Endothelial cell of hepatic sinusoid (primary cell): ENCODE measurements at regions not wholly inside any gene's neighbourhood (a gene's known extent, or its start where the extent isn't known, plus 50 kb on each side); places are given as distances from the start of the nearest gene placed in this dataset.
"Not testable (repeated sequence)": the region's sequence is repeated elsewhere in the genome, so short reads cannot be mapped to it uniquely, and the experiment has no call there.

Experiments used
- in situ Hi-C: cut with HindIII; loops from 2 replicates; pipeline ENCODE4 v1.10.0; 2017; ENCODE audit warnings: low sequenced_read_pairs

- in situ Hi-C loops = no loop called here
Measured at GRCh38 chr15:58322253-58322652, 109.5 kb upstream of the LIPC start.

DNA sequence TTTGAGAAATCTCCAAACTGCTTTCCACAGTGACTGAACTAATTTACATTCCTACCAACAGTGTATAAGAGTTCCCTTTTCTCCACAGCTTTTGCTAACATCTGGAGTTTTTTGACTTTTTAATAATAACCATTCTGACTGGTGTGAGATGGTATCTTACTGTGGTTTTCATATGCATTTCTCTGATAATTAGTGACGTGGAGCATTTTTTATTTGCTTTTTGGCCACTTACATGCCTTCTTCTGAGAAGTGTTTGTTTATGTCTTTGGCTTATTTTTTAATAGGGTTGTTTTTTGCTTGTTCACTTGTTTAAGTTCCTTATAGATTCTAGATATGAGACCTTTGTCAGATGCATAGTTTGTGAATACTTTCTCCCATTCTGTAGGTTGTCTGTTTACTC, 108.5 kb upstream of the LIPC start:
- in situ Hi-C loops = not testable (repeated sequence)

- in situ Hi-C loops = no loop called here
Measured at GRCh38 chr15:58324533-58324932, 107.3 kb upstream of the LIPC start.

- in situ Hi-C loops = loop anchor here (5.0 kb wide), 1 partner anchor 106 kb away; no protein-coding TSS in a partner anchor
Measured at GRCh38 chr15:58327958-58328357, 103.8 kb upstream of the LIPC start.

- in situ Hi-C loops = loop anchor here (5.0 kb wide), 1 partner anchor 107 kb away; no protein-coding TSS in a partner anchor
Measured at GRCh38 chr15:58329211-58329610, 102.6 kb upstream of the LIPC start.

DNA sequence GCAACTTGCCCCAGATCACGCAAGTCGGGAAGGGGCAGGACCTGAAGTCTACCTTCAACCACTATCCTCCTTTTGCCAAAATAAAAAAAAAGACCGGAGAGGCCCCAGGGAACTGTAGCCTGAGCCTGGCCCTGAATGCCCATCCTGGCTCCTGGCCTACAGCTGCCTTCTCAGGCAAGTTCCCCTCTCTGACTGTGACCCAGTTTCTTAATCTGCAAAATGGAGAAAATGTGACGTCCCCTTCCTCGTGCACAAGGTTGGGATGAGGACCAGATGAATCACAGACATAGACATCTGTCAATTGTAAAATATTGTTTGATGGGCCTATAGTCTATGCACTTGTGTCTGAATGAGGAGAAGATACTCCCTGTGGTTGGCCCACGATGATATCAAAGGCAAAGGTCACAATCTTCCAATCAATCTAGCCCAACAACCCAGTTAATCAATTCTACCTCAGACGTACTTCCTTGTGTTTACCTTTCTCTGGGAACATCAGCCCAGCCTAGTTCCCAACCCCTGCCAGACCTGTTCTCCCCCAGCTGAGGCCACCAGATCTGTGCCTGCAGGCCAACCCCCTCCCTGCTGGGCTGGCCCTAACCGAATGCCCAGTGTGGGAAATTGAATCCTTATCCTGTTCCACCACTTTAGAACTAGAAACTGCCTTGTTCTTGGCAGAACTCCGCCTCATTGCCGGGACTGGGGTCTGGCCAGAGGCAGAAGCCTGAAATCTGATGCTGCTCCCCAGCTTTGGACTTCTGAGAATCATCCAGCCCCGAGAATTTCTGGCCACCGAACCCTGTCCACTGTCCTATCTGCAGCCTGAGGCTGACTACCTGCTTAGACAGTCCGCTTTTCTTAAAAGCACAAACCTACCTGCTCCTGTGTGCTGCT, 101.8 kb upstream of the LIPC start:
- in situ Hi-C loops = loop anchor here (5.0 kb wide), 1 partner anchor 108 kb away; no protein-coding TSS in a partner anchor

DNA sequence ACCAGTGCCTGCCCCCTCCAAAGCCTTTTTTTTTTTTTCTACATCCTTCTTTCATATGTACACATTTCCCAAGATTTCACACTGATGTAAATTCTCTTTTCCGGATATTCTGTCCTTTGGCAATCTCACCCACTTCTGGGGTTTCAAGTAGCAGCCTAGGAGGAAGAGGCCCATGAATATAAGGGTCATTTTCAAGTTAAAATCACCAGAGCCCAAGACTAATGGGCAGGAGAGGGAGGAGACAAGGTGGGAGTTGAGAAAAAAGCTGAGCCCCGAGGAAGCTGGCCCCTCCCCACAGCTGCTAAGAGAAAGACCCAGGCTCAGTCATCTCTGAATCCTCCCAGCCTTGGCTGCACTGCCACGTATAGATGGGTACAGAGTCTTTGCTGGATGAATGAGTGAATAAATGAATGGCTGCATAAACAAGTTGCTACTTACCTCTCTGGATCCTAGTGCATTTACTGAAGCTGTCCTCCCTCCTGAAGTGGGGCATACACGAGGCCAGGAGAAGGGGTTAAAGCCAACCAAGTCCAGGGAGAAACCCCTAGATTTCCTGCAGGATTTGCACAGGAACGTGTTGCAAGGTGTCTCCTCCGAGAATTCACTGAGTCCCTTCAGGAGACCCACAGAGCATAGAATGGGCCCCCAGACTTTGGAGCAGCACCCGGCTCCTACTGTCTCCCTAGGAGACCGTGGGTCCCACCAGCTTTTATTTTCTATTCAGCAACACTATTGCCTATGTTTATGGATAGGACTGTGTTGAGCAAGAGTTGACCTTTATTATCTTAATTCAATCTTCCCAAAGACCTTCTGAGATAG, 100.8 kb upstream of the LIPC start:
- in situ Hi-C loops = no loop called here

DNA sequence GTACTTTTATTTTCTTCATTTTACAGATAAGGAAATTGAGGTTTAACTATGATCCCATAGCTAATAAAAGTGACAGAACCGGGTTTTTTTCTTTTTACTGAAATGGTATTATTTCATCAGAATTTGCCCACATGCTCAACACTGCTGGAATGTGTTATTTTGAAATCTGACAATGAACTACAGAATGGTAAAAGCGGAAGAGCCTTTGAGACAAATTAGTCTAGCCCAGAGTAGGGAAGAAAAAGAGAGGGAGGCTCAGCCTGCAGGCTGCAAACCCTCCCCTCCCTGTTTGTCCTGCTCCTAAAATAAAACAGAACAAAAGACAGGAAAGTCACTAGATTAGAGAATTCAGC, 100.3 kb upstream of the LIPC start:
- in situ Hi-C loops = no loop called here

GRCh38 chr15:58331913-58332675, 99.7 kb upstream of the LIPC start:
- in situ Hi-C loops = no loop called here

DNA sequence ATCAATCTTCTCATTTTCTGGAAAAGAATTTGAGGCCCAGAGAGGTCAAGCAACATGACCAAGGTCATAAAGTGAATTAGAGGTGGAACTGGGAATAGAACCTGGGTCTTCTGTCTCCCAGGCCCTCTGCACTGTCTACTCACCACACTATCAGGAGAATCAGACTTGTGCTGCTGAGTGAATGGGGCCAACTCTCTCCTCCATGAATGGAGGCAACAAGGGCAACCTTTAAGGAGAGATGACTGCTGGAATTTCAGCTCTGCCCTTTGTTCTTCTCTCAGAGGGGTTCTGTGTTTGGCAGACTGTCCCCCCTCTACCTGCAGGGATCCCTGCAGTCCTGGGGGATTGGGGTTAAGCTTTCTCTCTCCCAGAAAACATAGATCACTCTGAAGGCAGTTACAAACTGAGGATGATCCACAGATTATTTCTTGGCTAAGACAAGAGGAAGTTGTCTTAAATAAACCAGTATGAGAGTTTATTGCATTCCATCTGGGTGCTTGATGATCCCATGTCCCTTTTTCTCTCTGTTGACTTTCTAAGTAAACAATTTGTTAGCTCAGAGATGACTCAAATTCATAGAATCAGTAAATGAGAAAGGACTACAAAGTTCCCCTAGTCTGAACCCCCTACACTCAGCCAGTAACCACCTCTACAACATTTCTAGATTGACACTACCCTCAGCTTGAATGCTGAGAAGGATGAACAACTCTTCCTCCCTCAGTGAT, 99.0 kb upstream of the LIPC start:
- in situ Hi-C loops = no loop called here

- in situ Hi-C loops = no loop called here
Measured at GRCh38 chr15:58334803-58335202, 97.0 kb upstream of the LIPC start.

DNA sequence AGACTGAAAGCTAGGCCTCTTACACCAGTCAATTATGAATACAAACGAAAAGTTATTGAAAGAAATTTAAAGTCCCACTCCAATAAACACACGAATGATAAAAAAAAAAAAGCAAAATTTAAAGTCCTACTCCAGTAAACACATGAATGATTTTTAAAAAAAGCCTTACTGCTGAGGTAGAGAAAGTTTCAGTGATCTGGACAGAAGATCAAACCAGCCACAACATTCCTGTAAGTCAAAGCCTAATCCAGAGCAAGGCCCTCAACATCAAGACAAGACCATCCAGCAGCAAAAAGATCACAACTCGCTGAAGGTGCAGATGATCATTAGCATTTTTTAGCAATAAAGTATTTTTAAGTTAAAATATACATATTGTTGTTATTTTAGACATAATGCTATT, 95.6 kb upstream of the LIPC start:
- in situ Hi-C loops = no loop called here

- in situ Hi-C loops = no loop called here
Measured at GRCh38 chr15:58340176-58340575, 91.6 kb upstream of the LIPC start.

- in situ Hi-C loops = no loop called here
Measured at GRCh38 chr15:58342508-58342907, 89.3 kb upstream of the LIPC start.

DNA sequence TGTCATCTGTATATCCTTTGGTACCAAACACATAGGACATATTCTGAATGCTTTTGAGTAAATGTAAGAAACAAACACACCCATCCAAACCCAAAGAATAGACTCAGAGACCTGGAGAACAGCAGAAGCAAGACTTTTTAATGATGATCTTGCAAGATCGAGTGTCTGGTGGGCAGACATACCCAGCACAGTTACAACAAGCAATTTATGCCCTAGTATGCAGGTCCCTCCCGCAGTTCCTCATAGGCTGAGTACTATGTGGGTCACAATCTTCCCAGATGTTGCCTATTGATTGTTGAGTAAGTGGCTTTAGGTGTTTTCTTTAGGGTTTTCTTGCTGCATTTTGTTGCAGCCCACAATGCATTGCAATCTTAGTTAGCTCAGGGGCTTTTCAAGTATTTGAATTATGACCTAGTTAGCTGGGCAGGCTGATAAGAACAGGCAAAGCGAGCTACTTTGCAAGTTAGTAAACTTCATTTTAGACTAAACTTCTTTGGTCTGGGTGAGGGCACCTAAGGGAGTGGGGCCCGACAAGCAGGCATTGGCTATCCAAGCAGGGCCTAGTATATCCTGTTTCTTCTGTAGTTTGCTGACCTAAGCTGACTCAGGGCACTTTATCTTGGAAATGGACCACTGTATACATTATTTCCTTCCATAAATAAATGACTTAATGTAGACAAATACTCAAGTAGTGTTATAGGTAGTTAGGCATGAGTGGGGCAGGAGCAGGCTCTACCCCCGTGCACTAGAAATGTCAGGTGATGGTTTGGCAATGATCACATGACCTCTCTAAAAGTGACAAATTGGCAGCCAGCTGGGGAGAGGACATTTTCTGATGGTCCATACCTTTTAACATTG, 87.3 kb upstream of the LIPC start:
- in situ Hi-C loops = no loop called here

DNA sequence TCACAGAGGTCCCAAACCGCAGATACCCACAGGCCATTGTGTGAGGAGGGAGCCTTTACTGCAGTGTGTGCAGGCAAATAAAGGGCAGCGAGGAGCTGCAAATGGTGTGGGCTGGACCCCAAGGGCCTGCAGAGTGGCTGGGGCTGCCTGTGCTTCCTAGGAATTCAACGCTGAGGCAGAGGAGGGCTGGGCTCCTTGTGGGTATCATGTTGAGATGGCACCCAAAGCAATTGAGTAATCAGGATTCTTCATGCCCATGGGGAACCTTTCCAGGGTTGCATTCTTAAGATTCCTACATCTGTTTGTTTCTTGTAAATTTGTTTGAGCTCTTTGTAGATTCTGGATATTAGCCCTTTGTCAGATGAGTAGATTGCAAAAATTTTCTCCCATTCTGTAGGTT, 85.4 kb upstream of the LIPC start:
- in situ Hi-C loops = no loop called here

- in situ Hi-C loops = no loop called here
Measured at GRCh38 chr15:58348095-58348812, 83.5 kb upstream of the LIPC start.

DNA sequence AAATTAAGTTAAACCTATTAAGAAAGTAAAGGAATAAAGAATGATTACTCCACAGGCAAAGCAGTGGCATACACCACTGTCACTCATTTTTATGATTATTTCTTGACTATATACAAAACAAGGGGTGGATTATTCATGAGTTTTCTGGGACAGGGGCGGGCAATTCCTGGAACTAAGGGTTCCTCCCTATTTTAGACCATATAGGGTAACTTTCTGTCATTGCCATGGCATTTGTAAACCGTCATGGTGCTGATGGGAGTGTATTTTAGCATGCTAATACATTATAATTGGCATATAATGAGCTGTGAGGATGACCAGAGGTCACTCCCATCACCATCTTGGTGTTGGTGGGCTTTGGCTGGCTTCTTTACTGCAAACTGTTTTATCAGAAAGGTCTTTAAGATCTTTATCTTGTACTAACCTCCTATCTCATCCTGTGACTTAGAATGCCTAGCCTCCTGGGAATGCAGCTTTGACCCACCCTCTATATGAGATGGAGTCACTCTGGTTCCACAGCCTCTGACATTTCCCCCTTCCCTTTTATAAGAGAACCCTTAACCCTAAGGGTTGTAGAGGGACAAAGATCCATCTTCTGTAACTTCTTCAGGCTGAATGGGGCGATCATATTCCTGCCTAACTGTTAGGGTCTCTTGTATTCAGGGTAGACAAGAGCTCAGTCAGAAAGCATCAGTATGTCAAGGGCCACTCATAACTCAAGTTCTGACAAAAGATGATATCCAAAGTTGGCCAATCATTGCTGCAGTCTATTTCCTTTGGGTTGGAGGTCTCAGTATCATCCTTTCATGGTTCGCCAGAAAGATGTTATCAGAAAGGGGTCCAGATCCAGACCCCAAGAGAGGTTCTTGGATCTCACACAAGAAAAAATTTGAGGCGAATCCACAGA, 79.5 kb upstream of the LIPC start:
- in situ Hi-C loops = loop anchor here (5.0 kb wide), 1 partner anchor 75 kb away; no protein-coding TSS in a partner anchor
